HG03571 (cell line): ENCODE measurements at regions not wholly inside any gene's neighbourhood (a gene's known extent, or its start where the extent isn't known, plus 50 kb on each side); places are given as distances from the start of the nearest gene placed in this dataset.

Experiments
- ATAC-seq: cut with Tn5 transposase; IDR thresholded peaks from one replicate; pipeline ENCODE4 v1.9.1; 2021; ENCODE audit not compliant: unreplicated experiment

DNA sequence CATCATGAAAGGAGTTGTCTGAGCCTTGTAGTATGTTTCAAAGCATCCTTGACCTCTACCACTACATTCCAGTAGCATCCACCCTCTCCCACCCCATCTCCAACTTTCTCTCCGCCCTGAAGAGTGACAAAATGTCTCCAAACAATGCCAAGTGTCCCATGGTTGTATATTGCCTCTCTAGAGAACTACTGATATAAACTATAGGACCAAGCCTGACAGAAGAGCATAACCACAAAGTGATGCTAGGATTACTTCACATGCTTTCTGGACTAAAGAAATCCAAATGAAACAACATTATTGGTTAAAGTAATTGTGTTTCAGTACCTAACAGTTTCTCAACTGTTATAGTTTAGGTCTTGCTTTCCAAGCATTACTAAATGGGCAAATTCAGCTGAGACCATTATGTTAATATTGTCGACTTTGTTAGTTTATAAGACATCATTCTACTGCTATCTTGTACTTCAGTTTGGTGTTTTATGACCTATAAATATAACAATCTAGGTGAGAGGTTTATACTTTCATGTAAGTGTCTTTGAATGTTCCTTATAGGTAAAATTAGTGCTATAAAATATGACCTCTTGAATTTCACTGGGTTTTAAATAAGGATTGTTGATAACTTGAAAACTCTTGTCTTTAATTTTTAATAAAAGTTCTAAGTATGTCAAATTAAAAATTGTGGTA is 117.4 kb downstream of the SUCNR1 start:
- ATAC-seq, result no peak

GRCh38 chr3:151992326-151993041 is 119.0 kb downstream of the SUCNR1 start:
- no peak for ATAC-seq

- ATAC-seq, result no peak
These were observed 121.6 kb downstream of the SUCNR1 start for GRCh38 chr3:151995091-151995490.

- ATAC-seq, result no peak
These were observed 125.3 kb downstream of the SUCNR1 start for GRCh38 chr3:151998744-151999143.

GRCh38 chr3:151999936-152000335 is 126.5 kb downstream of the SUCNR1 start:
- no peak for ATAC-seq

DNA sequence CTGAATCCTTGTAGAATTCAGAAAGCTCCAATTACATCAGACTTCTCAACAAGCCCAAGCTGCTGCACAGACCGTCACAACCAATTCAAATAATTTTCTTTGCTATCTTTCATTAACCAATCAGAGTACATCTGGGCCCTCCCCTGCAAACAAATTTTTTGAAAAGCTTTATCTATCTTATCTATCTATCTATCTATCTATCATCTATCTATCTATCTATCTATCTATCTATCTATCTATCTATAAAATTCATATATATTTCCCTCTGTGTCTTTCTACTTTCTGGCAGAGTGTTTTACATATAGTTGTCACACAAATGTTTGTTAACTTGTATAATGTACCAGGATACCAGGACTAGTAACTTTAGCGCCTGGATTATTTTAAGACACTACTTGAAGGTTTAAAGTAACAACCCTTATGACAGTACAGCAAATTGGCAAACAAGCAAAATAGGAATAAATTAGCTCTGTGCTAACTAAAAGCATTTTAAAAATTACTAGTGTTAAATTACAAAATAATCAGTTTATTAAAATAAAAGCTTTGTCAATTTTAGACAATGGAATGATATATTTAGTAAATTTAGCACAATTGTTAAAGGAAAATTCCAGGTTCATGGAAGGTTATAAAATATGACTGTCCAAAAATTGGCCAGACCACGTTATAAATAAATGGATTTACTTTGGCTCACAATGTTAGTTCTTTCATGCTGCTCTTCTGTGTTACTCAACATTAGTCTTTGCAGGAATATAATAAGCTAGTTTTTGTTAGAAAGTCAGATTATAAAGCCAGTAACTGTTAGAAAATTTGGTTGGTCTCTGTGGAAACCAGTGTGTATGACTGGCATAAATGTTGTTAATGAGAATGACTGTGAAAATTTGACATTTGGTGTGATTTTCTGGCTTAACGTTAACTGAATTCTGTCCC is 138.6 kb downstream of the SUCNR1 start:
- ATAC-seq, result no peak

DNA sequence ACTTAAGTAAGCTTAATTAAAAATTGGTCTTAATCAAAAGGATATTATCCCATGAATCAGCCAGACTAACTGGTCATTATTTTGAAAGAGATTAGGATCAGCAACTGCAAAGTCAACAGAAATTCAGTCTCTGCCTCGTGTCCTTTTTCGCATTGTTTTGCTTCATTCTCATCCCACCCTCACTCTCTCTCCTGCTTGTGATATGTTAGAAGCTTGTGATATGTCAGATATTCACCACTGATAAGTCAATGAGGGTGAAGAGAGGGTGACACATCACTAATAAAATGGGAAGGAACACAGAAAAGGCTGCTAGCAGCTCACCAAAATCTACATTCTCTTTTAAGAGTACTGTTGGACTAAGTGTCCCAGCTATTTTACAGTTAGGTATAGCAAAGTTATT is 146.1 kb downstream of the SUCNR1 start:
- no peak for ATAC-seq

- ATAC-seq, result no peak
These were observed 148.6 kb downstream of the SUCNR1 start for GRCh38 chr3:152021951-152022461.

DNA sequence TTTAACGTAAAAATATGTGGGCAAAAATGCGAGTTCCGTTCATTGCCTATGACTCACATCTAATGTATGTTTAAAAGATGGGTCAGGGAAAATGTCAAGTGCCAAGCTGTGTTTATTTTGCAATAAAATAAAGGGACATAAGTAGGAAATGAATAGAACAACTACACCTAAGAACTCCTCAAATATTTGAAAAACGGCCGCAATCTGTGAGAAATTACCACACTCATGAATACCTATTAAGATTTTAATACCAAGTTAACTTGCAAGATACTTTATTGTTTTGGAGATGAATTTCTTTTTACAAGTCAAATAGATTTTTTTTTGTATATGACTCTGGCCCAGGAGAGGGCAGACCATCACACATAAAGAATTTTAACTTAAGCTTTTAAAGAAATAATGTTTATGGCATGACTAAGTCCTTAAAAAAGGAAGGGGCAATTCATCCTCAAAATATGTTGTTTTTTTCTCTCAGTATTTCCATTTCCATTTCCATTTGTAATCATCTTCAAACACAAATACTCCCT is 152.7 kb downstream of the SUCNR1 start:
- no peak for ATAC-seq

DNA sequence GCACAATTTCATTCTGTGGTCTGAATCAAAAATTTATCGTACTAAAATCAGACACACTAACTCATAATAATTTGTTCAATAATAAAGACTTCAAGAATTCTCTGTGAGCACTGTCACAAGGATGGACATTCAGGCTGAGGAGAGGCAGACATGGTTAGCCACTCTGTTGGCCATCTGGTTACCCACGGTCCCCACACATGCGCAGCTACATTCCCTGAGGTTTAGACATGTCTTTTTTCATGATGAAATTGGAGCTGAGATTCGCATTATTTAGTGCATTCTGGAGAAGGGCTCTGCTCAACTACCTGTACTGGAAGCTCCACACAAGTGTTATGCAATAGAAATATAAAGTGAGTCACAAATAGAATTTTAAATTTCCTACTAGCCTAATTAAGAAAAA is 156.9 kb downstream of the SUCNR1 start:
- ATAC-seq, result no peak

DNA sequence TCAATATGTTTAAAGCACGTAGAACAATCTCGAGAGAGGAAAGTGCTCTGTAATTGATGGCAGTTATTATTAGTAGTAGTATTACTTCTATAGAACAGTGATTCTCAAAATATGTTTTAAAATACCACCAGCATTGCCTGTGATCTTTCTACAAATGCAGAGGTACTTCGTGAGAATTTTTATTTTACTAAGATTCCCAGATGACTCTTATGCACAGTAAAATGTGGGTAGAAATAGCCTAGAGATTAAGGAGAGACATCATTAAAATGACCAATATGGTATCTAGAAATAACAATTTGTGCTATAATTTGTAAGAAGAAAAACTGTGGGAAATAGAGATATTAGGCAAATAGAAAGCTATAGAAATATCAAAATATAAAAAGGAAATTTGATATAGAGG is 157.9 kb downstream of the SUCNR1 start:
- no peak for ATAC-seq

GRCh38 chr3:152037297-152037696 is 163.9 kb downstream of the SUCNR1 start:
- no peak for ATAC-seq

DNA sequence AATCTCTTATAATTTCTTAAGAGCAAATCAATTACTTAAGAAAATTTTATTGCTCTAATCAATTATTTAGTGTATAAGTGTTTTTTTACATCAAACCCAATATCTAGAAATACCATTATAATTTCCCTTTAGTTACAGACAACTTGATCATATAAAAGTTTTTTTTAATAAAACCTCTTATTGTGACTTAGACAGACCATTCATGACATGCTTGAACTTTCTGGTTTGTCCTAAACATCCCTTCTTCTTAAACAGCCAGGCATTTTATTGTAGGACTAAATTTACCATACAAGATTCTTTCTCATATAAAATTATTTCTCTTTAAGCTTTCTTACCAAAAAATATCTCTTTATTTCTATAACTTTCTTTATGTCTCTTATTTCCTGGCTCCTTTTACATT is 164.5 kb downstream of the SUCNR1 start:
- ATAC-seq, result no peak

GRCh38 chr3:152038490-152038889 is 165.0 kb downstream of the SUCNR1 start:
- ATAC-seq, result no peak

DNA sequence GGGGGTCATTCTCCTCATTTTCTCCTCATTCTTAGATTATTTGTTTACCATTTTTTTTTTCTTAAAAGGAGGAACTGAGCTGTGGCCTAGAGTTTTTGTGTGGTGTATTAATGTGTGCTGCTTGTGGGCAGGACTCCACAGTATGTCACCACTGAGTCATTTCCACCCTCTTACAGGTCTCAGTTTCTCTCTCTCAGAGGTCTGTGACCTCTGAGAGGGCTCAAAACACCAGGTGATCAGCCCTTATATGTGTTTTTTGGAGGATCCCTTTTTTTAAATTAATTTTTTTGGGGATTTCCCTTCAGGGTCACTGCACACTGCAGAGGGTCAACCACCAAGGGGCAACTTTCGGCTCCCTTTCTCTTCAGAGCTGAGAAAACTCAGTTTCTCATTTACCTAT is 166.4 kb downstream of the SUCNR1 start:
- ATAC-seq, result peak; percentile 81

- no peak for ATAC-seq
These were observed 166.9 kb downstream of the SUCNR1 start for GRCh38 chr3:152040319-152040718.

- ATAC-seq, result no peak
These were observed 170.2 kb downstream of the SUCNR1 start for GRCh38 chr3:152043620-152044019.

DNA sequence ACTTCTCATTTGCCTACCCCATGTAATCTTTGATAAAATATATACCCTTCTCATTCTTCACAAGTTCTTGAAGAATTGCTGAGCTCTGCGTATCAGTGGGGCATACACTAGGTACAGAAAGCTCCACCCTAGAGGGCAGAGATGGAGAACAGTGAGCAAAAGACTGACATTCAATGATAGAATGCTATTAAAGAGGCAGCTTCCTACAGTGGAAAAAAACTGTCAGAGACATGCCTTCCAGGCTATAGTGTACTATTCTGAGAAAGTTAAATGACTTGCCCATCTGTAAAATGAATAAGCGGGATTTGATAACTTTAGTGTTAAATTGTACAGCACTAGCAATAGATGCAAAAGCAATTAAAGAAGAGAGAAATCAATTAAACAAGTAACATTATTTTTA is 172.8 kb downstream of the SUCNR1 start:
- no peak for ATAC-seq

DNA sequence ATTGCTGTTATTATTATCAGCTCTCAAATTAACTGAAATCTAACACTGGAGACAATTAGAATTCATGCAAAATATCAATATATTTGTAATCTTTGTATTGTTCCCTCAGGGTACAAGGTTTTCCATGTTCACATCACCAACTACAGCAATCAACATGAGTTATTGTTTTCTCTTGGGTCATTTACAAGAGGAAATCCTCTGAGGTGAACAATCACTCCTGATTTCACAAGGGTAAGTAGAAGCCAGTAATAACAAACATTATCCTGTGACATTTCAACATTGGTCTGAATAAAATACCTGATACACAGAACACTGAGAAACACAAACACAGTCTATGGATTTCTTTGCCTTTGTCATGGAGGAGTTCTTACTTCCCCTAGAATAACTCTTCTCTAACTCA is 174.0 kb downstream of the SUCNR1 start:
- ATAC-seq, result no peak

- no peak for ATAC-seq
These were observed 175.4 kb downstream of the SUCNR1 start for GRCh38 chr3:152048831-152049230.

DNA sequence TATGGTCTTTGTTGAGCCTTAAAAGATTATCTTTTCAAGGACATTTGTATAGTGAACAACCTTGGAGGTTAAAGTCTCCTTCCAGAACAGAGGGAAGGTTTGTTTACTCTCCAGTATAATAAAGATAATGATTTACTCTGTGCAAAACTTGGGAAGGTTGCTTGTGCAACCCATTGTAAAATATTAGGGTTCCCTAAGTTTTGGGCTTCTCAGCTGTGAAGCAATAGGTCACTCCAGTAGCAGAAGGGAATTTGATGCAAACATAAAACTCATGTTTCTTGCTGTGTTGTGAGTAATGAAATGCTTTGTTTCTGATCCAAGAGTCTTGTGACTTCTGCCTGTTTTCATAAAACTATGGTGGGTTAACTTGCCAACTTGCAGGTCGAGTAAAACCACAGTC is 177.5 kb downstream of the SUCNR1 start:
- ATAC-seq, result no peak
